Kidney epithelial cell (primary cell): ENCODE measurements at regions not wholly inside any gene's neighbourhood (a gene's known extent, or its start where the extent isn't known, plus 50 kb on each side); places are given as distances from the start of the nearest gene placed in this dataset.
"Not testable (repeated sequence)": the region's sequence is repeated elsewhere in the genome, so short reads cannot be mapped to it uniquely, and the experiment has no call there.

ENCODE experiments used
- DNase-seq: peaks from one replicate; pipeline ENCODE4 v3.0.0-alpha.2; 2010; ENCODE audit warnings: low read depth
- H3K27me3 ChIP-seq: 2 replicates; pipeline ENCODE4 v1.6.0; 2011; ENCODE audit warnings: low read length; ENCODE audit not compliant: control insufficient read depth, insufficient read depth
- H3K36me3 ChIP-seq: 2 replicates; pipeline ENCODE4 v1.5.1; 2011; ENCODE audit warnings: low read length; ENCODE audit not compliant: control insufficient read depth, insufficient read depth
- H3K4me3 ChIP-seq: 2 replicates; pipeline ENCODE4 v1.5.1; 2011; ENCODE audit warnings: low read depth, mild to moderate bottlenecking, control low read depth, low read length
- CTCF ChIP-seq: IDR thresholded peaks from 2 replicates; pipeline ENCODE4 v1.5.1; 2011; ENCODE audit warnings: mild to moderate bottlenecking, moderate library complexity, low read length, control low read depth, inconsistent platforms; ENCODE audit not compliant: insufficient read depth, poor library complexity, severe bottlenecking

- DNase-seq = no peak
- Histone ChIP-seq H3K4me3 (no peak overlapping the region), H3K27me3 (no peaks in the 10 kb centered on the region), H3K36me3 (no peaks in the 10 kb centered on the region)
- no peak for TF ChIP-seq CTCF
Measured at GRCh38 chr3:163391407-163392181, 1686.7 kb downstream of the SI start.

- Histone ChIP-seq H3K4me3 (no peak overlapping the region), H3K27me3 (no peaks in the 10 kb centered on the region), H3K36me3 (no peaks in the 10 kb centered on the region)
- TF ChIP-seq CTCF = no peak
- no peak for DNase-seq
Measured at GRCh38 chr3:163384383-163384782, 1693.9 kb downstream of the SI start.

- no peaks in the 10 kb centered on the region for H3K27me3 ChIP-seq
- H3K4me3 ChIP-seq = no peak overlapping the region
- H3K36me3 ChIP-seq = no peaks in the 10 kb centered on the region
- no peak for TF ChIP-seq CTCF
- no peak for DNase-seq
Measured at GRCh38 chr3:163382183-163382582, 1696.1 kb downstream of the SI start.

GRCh38 chr3:163368168-163368567 is 1710.1 kb downstream of the SI start:
- Histone ChIP-seq H3K27me3 (no peaks in the 10 kb centered on the region), H3K36me3 (no peaks in the 10 kb centered on the region), H3K4me3 (no peak overlapping the region)
- DNase-seq = no peak
- TF ChIP-seq CTCF = no peak

GRCh38 chr3:163364717-163365116 is 1713.6 kb downstream of the SI start:
- Histone ChIP-seq H3K36me3 (no peaks in the 10 kb centered on the region), H3K4me3 (no peak overlapping the region), H3K27me3 (no peaks in the 10 kb centered on the region)
- no peak for TF ChIP-seq CTCF
- DNase-seq = no peak

GRCh38 chr3:163362151-163362550 is 1716.1 kb downstream of the SI start:
- Histone ChIP-seq H3K4me3 (no peak overlapping the region), H3K36me3 (no peaks in the 10 kb centered on the region), H3K27me3 (no peaks in the 10 kb centered on the region)
- no peak for TF ChIP-seq CTCF
- no peak for DNase-seq

- not testable (repeated sequence) for H3K4me3 ChIP-seq, H3K27me3 ChIP-seq, H3K36me3 ChIP-seq, DNase-seq
Measured at GRCh38 chr3:163361357-163361878, 1716.9 kb downstream of the SI start.
